Sigmoid colon (tissue), 6 donors: ENCODE measurements at regions not wholly inside any gene's neighbourhood (a gene's known extent, or its start where the extent isn't known, plus 50 kb on each side); places are given as distances from the start of the nearest gene placed in this dataset.

Experiments
- DNase-seq: peaks from one replicate; pipeline ENCODE4 v3.0.0-alpha.2; 2019
- H3K27ac ChIP-seq, 4 donors: fragments of 200-600 bp; sonication (generic); one replicate each; pipeline ENCODE4 v1.5.1; 2016 to 2019; ENCODE audit warnings: mild to moderate bottlenecking in 1 of 4
- H3K27me3 ChIP-seq, 3 donors: fragments of 200-600 bp; sonication (generic); one replicate each; pipeline ENCODE4 v1.5.1; 2019; ENCODE audit warnings: mild to moderate bottlenecking in 1 of 3
- H3K36me3 ChIP-seq, 4 donors: fragments of 200-600 bp; sonication (generic); one replicate each; pipeline ENCODE4 v1.5.1; 2016 to 2019
- H3K4me1 ChIP-seq, 4 donors: fragments of 200-600 bp; sonication (generic); one replicate each; pipeline ENCODE4 v1.5.1; 2017 to 2019
- H3K4me3 ChIP-seq, 4 donors: fragments of 200-600 bp; sonication (generic); one replicate each; pipeline ENCODE4 v1.5.1; 2017 to 2019; ENCODE audit warnings: mild to moderate bottlenecking in 2 of 4, moderate library complexity in 1 of 4
- H3K9me3 ChIP-seq, 4 donors: fragments of 200-600 bp in 3 of 4; sonication (generic) in 3 of 4; one replicate each; pipeline versions ENCODE4 v1.5.1 to v1.6.1; 2013 to 2019
- EP300 ChIP-seq, 4 donors: sonication (generic); formaldehyde crosslinking; IDR thresholded peaks; one replicate each; pipeline ENCODE4 v1.6.1; 2017; ENCODE audit warnings: antibody characterized with exemption in 4 of 4
- POLR2A ChIP-seq, 2 donors: fragments of 450-650 bp; IDR thresholded peaks; one replicate each; pipeline ENCODE4 v1.6.1; 2016; ENCODE audit warnings: antibody characterized with exemption in 2 of 2, mild to moderate bottlenecking in 2 of 2, moderate library complexity in 2 of 2
- POLR2AphosphoS5 ChIP-seq, 4 donors: sonication (generic); formaldehyde crosslinking; IDR thresholded peaks; one replicate each; pipeline ENCODE4 v1.6.1; 2017; ENCODE audit warnings: antibody characterized with exemption in 4 of 4
- WGBS, 2 donors: extraction: QIAGEN DNeasy Blood & Tissue Kit; methylation state at CpG; one replicate each; pipeline ENCODE4 v1.1.7; 2013; 5-methylcytosine and 5-hydroxymethylcytosine counted together
- intact Hi-C: fragments of 100-400 bp; cut with DNase I; formaldehyde crosslinking; loops from one replicate; pipeline ENCODE4 v1.15.1; 2023
- TF ChIP-seq, protein P1 (sequence below), 4 experiments: fragments of 450-650 bp in 3 of 4; fragments of 200-600 bp in 1 of 4; IDR thresholded peaks; one replicate each; pipeline ENCODE4 v1.5.1; 2016 to 2019; ENCODE audit warnings: antibody characterized with exemption in 4 of 4, mild to moderate bottlenecking in 3 of 4, moderate library complexity in 2 of 4
- donor health status: healthy with polysubstance abuse.
- donor health status: healthy.

DNA sequence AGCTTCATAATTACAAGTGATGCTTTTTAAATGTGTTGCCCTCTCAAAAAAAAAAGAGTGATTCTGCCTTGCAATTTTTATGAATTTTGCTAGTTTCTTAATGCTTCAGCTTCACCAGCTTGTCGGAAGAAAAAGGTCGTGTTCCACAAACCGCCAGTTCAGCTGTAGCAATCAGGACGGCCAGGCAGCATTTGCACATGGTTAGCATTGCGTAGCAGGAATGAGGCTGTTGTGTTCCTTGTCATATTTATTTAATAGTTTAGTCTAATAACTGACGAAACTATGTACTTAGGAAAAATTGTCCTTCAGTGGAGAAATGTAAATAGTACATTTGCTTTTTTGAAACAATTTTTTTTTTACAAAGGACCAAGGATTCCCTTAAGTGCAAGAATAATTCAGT lies 64.9 kb upstream of the SELENOK start:
- WGBS, 2 donors: 82 to 85% methylated on average over 6 of the region's 6 CpGs
- TF ChIP-seq POLR2AphosphoS5 (IDR thresholded peaks at IDR 0.05): no peak
- no peak for TF ChIP-seq EP300 (IDR thresholded peaks at IDR 0.05)
- TF ChIP-seq, protein P1, sequence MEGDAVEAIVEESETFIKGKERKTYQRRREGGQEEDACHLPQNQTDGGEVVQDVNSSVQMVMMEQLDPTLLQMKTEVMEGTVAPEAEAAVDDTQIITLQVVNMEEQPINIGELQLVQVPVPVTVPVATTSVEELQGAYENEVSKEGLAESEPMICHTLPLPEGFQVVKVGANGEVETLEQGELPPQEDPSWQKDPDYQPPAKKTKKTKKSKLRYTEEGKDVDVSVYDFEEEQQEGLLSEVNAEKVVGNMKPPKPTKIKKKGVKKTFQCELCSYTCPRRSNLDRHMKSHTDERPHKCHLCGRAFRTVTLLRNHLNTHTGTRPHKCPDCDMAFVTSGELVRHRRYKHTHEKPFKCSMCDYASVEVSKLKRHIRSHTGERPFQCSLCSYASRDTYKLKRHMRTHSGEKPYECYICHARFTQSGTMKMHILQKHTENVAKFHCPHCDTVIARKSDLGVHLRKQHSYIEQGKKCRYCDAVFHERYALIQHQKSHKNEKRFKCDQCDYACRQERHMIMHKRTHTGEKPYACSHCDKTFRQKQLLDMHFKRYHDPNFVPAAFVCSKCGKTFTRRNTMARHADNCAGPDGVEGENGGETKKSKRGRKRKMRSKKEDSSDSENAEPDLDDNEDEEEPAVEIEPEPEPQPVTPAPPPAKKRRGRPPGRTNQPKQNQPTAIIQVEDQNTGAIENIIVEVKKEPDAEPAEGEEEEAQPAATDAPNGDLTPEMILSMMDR (IDR thresholded peaks at IDR 0.05): no peak
- no peak for TF ChIP-seq POLR2A (IDR thresholded peaks at IDR 0.05)

DNA sequence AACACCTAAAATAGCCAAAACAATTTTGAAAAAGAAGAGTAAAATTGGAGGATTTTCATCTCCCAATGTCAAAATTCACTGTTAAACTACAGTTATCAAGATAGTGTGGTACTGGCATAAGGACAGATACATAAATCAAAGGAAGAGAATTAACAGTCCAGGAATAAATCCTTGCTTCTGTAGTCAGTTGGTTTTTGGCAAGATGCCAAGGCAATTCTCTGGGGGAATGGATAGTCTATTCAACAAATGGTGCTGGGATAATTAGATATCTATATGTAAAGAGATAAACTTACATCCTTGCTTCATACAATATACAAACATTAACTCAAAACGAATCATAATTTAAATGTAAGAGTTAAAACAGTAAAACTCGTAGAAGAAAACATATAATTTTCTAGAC lies 57.9 kb upstream of the SELENOK start:
- H3K27me3 ChIP-seq: no peaks in the 10 kb centered on the region
- intact Hi-C loops: loop anchor here (10.0 kb wide), 1 partner anchor 425 kb away; no protein-coding TSS in a partner anchor
- WGBS, 2 donors: 58% methylated on average over 2 of the region's 2 CpGs
- no peak overlapping the region for H3K4me3 ChIP-seq
- DNase-seq: no peak
- no peaks in the 10 kb centered on the region for H3K4me1 ChIP-seq
- TF ChIP-seq POLR2AphosphoS5 (IDR thresholded peaks at IDR 0.05): no peak
- TF ChIP-seq EP300 (IDR thresholded peaks at IDR 0.05): no peak
- TF ChIP-seq POLR2A (IDR thresholded peaks at IDR 0.05): no peak
- TF ChIP-seq, protein P1 (IDR thresholded peaks at IDR 0.05): no peak
- no peaks in the 10 kb centered on the region for H3K36me3 ChIP-seq
- no peaks in the 10 kb centered on the region for H3K9me3 ChIP-seq
- H3K27ac ChIP-seq: no peak overlapping the region

More for the DNA sequence above, 64.9 kb upstream of the SELENOK start:
- Histone ChIP-seq H3K36me3 (no peaks in the 10 kb centered on the region), H3K9me3 (no peaks in the 10 kb centered on the region), H3K27ac (no peak overlapping the region), H3K27me3 (no peaks in the 10 kb centered on the region), H3K4me1 (no peaks in the 10 kb centered on the region), H3K4me3 (no peak overlapping the region)
- intact Hi-C loops: no loop called here
- no peak for DNase-seq

DNA sequence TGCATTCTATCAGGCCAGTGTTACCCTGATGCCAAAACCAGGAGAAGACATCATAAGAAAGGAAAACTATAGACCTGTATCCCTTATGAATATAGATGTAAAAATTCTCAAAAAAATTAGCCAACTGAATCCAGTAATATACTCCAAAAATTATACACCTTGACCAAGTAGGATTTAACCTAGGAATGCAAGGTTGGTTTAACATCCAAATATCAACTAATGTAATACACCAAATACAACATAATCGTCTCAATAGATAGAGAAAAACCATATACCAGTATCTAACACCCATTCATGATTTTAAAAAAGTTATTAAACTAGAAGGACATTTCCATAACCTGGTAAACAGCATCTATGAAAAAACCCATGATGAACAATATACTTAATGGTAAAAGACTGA lies 56.5 kb upstream of the SELENOK start:
- no peak overlapping the region for H3K4me3 ChIP-seq
- 85 to 92% methylated on average over 1 of the region's 1 CpG for WGBS, 2 donors
- no peak overlapping the region for H3K27ac ChIP-seq
- TF ChIP-seq, protein P1 (IDR thresholded peaks at IDR 0.05): no peak
- TF ChIP-seq POLR2A (IDR thresholded peaks at IDR 0.05): no peak
- TF ChIP-seq EP300 (IDR thresholded peaks at IDR 0.05): no peak
- TF ChIP-seq POLR2AphosphoS5 (IDR thresholded peaks at IDR 0.05): no peak
- intact Hi-C loops: loop anchor here (10.0 kb wide), 1 partner anchor 427 kb away; no protein-coding TSS in a partner anchor
- no peaks in the 10 kb centered on the region for H3K36me3 ChIP-seq
- H3K9me3 ChIP-seq: no peaks in the 10 kb centered on the region
- H3K27me3 ChIP-seq: no peaks in the 10 kb centered on the region
- no peaks in the 10 kb centered on the region for H3K4me1 ChIP-seq
- DNase-seq: no peak

DNA sequence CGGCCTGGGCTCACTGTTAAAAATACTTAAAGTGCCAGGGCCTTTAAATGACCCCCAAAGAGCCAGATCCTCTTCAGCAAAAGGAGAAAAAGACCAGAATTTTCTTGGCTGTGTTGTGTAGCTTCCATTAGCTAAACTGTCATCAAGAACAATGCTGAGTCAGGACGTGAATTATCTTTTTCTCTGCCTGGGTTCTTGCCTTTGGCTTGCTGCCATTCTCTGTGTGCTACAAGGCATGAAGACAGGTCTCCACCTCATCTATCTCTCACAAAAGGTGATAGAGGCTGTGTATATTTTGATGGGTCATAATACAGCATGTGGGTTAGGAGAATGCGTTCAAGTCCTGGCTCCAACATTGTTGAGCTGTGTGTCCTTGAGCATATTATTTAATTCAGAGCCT lies 52.4 kb upstream of the SELENOK start:
- H3K27me3 ChIP-seq: no peaks in the 10 kb centered on the region
- no peak overlapping the region for H3K27ac ChIP-seq
- H3K4me3 ChIP-seq: no peak overlapping the region
- H3K36me3 ChIP-seq: no peaks in the 10 kb centered on the region
- no peaks in the 10 kb centered on the region for H3K4me1 ChIP-seq
- no peaks in the 10 kb centered on the region for H3K9me3 ChIP-seq
- intact Hi-C loops: loop anchor here (10.0 kb wide), 1 partner anchor 431 kb away; no protein-coding TSS in a partner anchor
- 83 to 84% methylated on average over 3 of the region's 3 CpGs for WGBS, 2 donors
- TF ChIP-seq POLR2AphosphoS5 (IDR thresholded peaks at IDR 0.05) (no peak), POLR2A (IDR thresholded peaks at IDR 0.05) (no peak), EP300 (IDR thresholded peaks at IDR 0.05) (no peak)
- TF ChIP-seq, protein P1 (IDR thresholded peaks at IDR 0.05): no peak
- no peak for DNase-seq

DNA sequence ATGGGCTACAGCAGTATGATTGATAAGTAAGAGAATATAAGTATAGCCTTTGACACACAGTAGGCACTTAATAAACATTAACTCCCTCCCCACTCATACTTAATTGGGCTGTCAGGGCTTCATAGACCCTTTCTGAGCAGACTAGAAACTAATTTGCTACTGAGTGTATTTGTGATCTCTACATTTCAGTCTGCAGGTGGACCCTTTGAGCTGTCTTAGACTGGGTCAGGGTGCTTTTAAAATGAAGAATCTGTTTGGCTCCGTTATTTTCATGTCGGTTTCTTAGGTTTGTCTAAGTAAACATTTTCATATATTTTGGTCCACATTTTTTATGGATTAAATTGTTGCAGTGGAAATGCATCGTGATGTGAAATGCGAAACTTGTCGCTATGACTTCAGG lies 50.3 kb upstream of the SELENOK start:
- intact Hi-C loops: loop anchor here (10.0 kb wide), 1 partner anchor 433 kb away; no protein-coding TSS in a partner anchor

More for the DNA sequence above, 50.3 kb upstream of the SELENOK start:
- TF ChIP-seq, protein P1 (IDR thresholded peaks at IDR 0.05): no peak
- TF ChIP-seq POLR2AphosphoS5 (IDR thresholded peaks at IDR 0.05): no peak
- TF ChIP-seq EP300 (IDR thresholded peaks at IDR 0.05): no peak
- no peak for TF ChIP-seq POLR2A (IDR thresholded peaks at IDR 0.05)
- WGBS, 2 donors: 41 to 57% methylated on average over 5 of the region's 5 CpGs
- Histone ChIP-seq H3K4me3 (no peak overlapping the region), H3K9me3 (no peaks in the 10 kb centered on the region), H3K4me1 (peaks cover 0 to 3% (median 0%) of the 10 kb centered on the region in 4 donors), H3K36me3 (no peaks in the 10 kb centered on the region), H3K27me3 (no peaks in the 10 kb centered on the region), H3K27ac (no peak overlapping the region)
- DNase-seq: no peak
